Ishikawa (cell line): ENCODE measurements at regions not wholly inside any gene's neighbourhood (a gene's known extent, or its start where the extent isn't known, plus 50 kb on each side); places are given as distances from the start of the nearest gene placed in this dataset.

Experiments used
- CEBPB ChIP-seq: IDR thresholded peaks from 2 replicates; pipeline ENCODE4 v1.6.1; 2012
- EGR1 ChIP-seq: IDR thresholded peaks from 2 replicates; pipeline ENCODE4 v1.6.1; 2012
- EP300 ChIP-seq: IDR thresholded peaks from 2 replicates; pipeline ENCODE4 v1.6.1; 2012; ENCODE audit warnings: borderline replicate concordance
- FOXM1 ChIP-seq: IDR thresholded peaks from 2 replicates; pipeline ENCODE4 v1.6.1; 2012; ENCODE audit warnings: low read depth, borderline replicate concordance
- RAD21 ChIP-seq: IDR thresholded peaks from 2 replicates; pipeline ENCODE4 v1.6.1; 2012; ENCODE audit warnings: low read depth
- REST ChIP-seq: IDR thresholded peaks from 2 replicates; pipeline ENCODE4 v1.6.1; 2012; ENCODE audit warnings: low read depth, mild to moderate bottlenecking
- TAF1 ChIP-seq: IDR thresholded peaks from 2 replicates; pipeline ENCODE4 v1.6.1; 2012; ENCODE audit warnings: low read depth, mild to moderate bottlenecking
- TCF12 ChIP-seq: IDR thresholded peaks from 2 replicates; pipeline ENCODE4 v1.6.1; 2012; ENCODE audit warnings: low read depth
- TEAD4 ChIP-seq: IDR thresholded peaks from 2 replicates; pipeline ENCODE4 v1.6.1; 2012
- YY1 ChIP-seq: IDR thresholded peaks from 2 replicates; pipeline ENCODE4 v1.6.1; 2012; ENCODE audit warnings: low read depth
- ZBTB7A ChIP-seq: IDR thresholded peaks from 2 replicates; pipeline ENCODE4 v1.6.1; 2012; ENCODE audit warnings: low read depth
- TF ChIP-seq, protein P1 (sequence below): IDR thresholded peaks from 2 replicates; pipeline ENCODE4 v1.6.1; 2012

DNA sequence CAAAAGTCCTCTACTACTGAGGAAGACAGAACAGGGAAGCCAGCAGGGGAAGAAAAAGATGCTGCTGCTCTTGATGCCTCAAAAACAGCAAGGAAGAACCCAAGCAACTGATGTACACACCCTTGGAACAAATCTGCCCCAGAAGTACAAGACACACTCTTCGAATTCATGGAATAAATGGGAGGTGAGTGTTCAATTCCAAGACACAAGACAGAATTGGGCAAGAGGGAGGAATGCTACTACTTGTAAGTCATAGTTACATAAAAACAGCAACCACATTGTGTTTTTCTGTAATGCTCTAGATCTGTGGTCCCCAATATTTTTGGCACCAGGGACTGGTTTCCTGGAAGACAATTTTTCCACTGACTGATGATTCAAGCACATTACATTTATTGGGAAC lies 58.0 kb upstream of the H2AZ1 start:
- TF ChIP-seq YY1 (no peak), REST (no peak), TEAD4 (no peak), TAF1 (no peak), RAD21 (no peak), EP300 (no peak), CEBPB (no peak), EGR1 (no peak), TCF12 (no peak), ZBTB7A (no peak), FOXM1 (no peak)
- TF ChIP-seq, protein P1, sequence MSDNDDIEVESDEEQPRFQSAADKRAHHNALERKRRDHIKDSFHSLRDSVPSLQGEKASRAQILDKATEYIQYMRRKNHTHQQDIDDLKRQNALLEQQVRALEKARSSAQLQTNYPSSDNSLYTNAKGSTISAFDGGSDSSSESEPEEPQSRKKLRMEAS, result no peak
